NT2/D1 (cell line): ENCODE measurements at regions not wholly inside any gene's neighbourhood (a gene's known extent, or its start where the extent isn't known, plus 50 kb on each side); places are given as distances from the start of the nearest gene placed in this dataset.

ENCODE experiments used
- DNase-seq: peaks from one replicate; pipeline ENCODE4 v3.0.0-alpha.2; 2011; ENCODE audit warnings: low read depth, low spot score
- H3K27me3 ChIP-seq: 2 replicates; pipeline ENCODE4 v1.6.0; 2011; ENCODE audit warnings: mild to moderate bottlenecking; ENCODE audit not compliant: insufficient read length, insufficient read depth
- H3K36me3 ChIP-seq: 2 replicates; pipeline ENCODE4 v1.6.1; 2011; ENCODE audit warnings: mild to moderate bottlenecking, low read length, mixed read lengths; ENCODE audit not compliant: insufficient read depth, insufficient read length
- H3K4me1 ChIP-seq: 2 replicates; pipeline ENCODE4 v1.5.1; 2011; ENCODE audit not compliant: insufficient read depth, insufficient read length
- H3K4me3 ChIP-seq: 2 replicates; pipeline ENCODE4 v1.5.1; 2011; ENCODE audit warnings: low read depth; ENCODE audit not compliant: insufficient read length
- H3K9ac ChIP-seq: 2 replicates; pipeline ENCODE4 v1.6.0; 2011; ENCODE audit warnings: low read depth; ENCODE audit not compliant: insufficient read length
- H3K9me3 ChIP-seq: 2 replicates; pipeline ENCODE4 v1.5.1; 2011; ENCODE audit warnings: mild to moderate bottlenecking, low read length; ENCODE audit not compliant: insufficient read depth
- SUZ12 ChIP-seq: IDR thresholded peaks from 2 replicates; pipeline ENCODE4 v1.6.1; 2011; ENCODE audit not compliant: insufficient read length, insufficient read depth; ENCODE audit errors: extremely low read depth
- YY1 ChIP-seq: IDR thresholded peaks from 2 replicates; pipeline ENCODE4 v1.6.1; 2011; ENCODE audit not compliant: insufficient read length, insufficient read depth
- ZNF274 ChIP-seq: IDR thresholded peaks from 2 replicates; pipeline ENCODE4 v1.6.1; 2011; ENCODE audit warnings: mild to moderate bottlenecking, low read depth, low read length

GRCh38 chr12:126159139-126159538 is 1093.9 kb downstream of the AACS start:
- no peak overlapping the region for H3K9ac ChIP-seq
- no peak overlapping the region for H3K4me3 ChIP-seq
- H3K4me1 ChIP-seq = no peaks in the 10 kb centered on the region
- TF ChIP-seq YY1 = no peak
- no peak for TF ChIP-seq ZNF274
- TF ChIP-seq SUZ12 = no peak
- H3K9me3 ChIP-seq = no peaks in the 10 kb centered on the region
- H3K36me3 ChIP-seq = no peaks in the 10 kb centered on the region
- no peaks in the 10 kb centered on the region for H3K27me3 ChIP-seq
- DNase-seq = no peak

- H3K9ac ChIP-seq = no peak overlapping the region
- H3K36me3 ChIP-seq = no peaks in the 10 kb centered on the region
- DNase-seq = no peak
- no peak overlapping the region for H3K4me3 ChIP-seq
- no peaks in the 10 kb centered on the region for H3K4me1 ChIP-seq
- no peaks in the 10 kb centered on the region for H3K9me3 ChIP-seq
- TF ChIP-seq SUZ12 (no peak), ZNF274 (no peak), YY1 (no peak)
- no peaks in the 10 kb centered on the region for H3K27me3 ChIP-seq
Measured at GRCh38 chr12:126160912-126161311, 1095.7 kb downstream of the AACS start.

GRCh38 chr12:126163984-126164383 is 1098.7 kb downstream of the AACS start:
- no peaks in the 10 kb centered on the region for H3K9me3 ChIP-seq
- no peak overlapping the region for H3K4me3 ChIP-seq
- no peaks in the 10 kb centered on the region for H3K36me3 ChIP-seq
- H3K9ac ChIP-seq = no peak overlapping the region
- H3K4me1 ChIP-seq = no peaks in the 10 kb centered on the region
- H3K27me3 ChIP-seq = no peaks in the 10 kb centered on the region
- no peak for DNase-seq
- TF ChIP-seq YY1 = no peak
- TF ChIP-seq SUZ12 = no peak
- no peak for TF ChIP-seq ZNF274

GRCh38 chr12:126171937-126172559 is 1106.8 kb downstream of the AACS start:
- Histone ChIP-seq H3K4me3 (no peak overlapping the region), H3K27me3 (no peaks in the 10 kb centered on the region), H3K4me1 (no peaks in the 10 kb centered on the region), H3K9ac (no peak overlapping the region), H3K36me3 (no peaks in the 10 kb centered on the region), H3K9me3 (no peaks in the 10 kb centered on the region)
- TF ChIP-seq YY1 = no peak
- no peak for TF ChIP-seq ZNF274
- no peak for TF ChIP-seq SUZ12
- DNase-seq = no peak

- H3K27me3 ChIP-seq = no peaks in the 10 kb centered on the region
- TF ChIP-seq ZNF274 = no peak
- no peak for TF ChIP-seq YY1
- no peak for TF ChIP-seq SUZ12
Measured at GRCh38 chr12:126182619-126183236, 1117.5 kb downstream of the AACS start.

GRCh38 chr12:126185025-126185424 is 1119.8 kb downstream of the AACS start:
- DNase-seq = no peak
- H3K9me3 ChIP-seq = no peaks in the 10 kb centered on the region
- no peaks in the 10 kb centered on the region for H3K4me1 ChIP-seq
- no peak overlapping the region for H3K9ac ChIP-seq
- peaks cover 14% of the 10 kb centered on the region for H3K27me3 ChIP-seq
- no peaks in the 10 kb centered on the region for H3K36me3 ChIP-seq
- no peak overlapping the region for H3K4me3 ChIP-seq
- TF ChIP-seq ZNF274 (no peak), YY1 (no peak)

More at GRCh38 chr12:126182619-126183236, 1117.5 kb downstream of the AACS start:
- H3K4me3 ChIP-seq = no peak overlapping the region
- H3K9me3 ChIP-seq = no peaks in the 10 kb centered on the region
- no peak overlapping the region for H3K9ac ChIP-seq
- H3K36me3 ChIP-seq = no peaks in the 10 kb centered on the region
- no peaks in the 10 kb centered on the region for H3K4me1 ChIP-seq
- no peak for DNase-seq

GRCh38 chr12:126189856-126190255 is 1124.6 kb downstream of the AACS start:
- Histone ChIP-seq H3K36me3 (no peaks in the 10 kb centered on the region), H3K4me3 (no peak overlapping the region), H3K9ac (no peak overlapping the region), H3K9me3 (no peaks in the 10 kb centered on the region), H3K4me1 (peaks cover 4% of the 10 kb centered on the region), H3K27me3 (peaks cover 43% of the 10 kb centered on the region)
- no peak for DNase-seq
- no peak for TF ChIP-seq YY1
- TF ChIP-seq SUZ12 = no peak
- TF ChIP-seq ZNF274 = no peak
